Liver (tissue), 3 donors: ENCODE measurements at regions not wholly inside any gene's neighbourhood (a gene's known extent, or its start where the extent isn't known, plus 50 kb on each side); places are given as distances from the start of the nearest gene placed in this dataset.

ENCODE experiments used
- CTCF ChIP-seq: fragments of 150-350 bp; IDR thresholded peaks from 2 replicates; pipeline ENCODE4 v1.5.1; 2017; ENCODE audit warnings: improper control_type of control experiment, low read depth, low read length; ENCODE audit not compliant: missing input control
- EGR1 ChIP-seq, 2 donors: IDR thresholded peaks; 2 replicates each; pipeline ENCODE4 v1.6.1; 2016 to 2018; ENCODE audit warnings: antibody characterized with exemption in 2 of 2, low read depth in 2 of 2
- GABPA ChIP-seq, 2 donors: IDR thresholded peaks in 1 of 2; conservative IDR thresholded peaks in 1 of 2; 2 replicates each; pipeline ENCODE4 v1.6.1; 2016; ENCODE audit warnings: antibody characterized with exemption in 2 of 2, mild to moderate bottlenecking in 1 of 2, moderate library complexity in 1 of 2
- JUND ChIP-seq, 2 donors: IDR thresholded peaks; 2 replicates each; pipeline ENCODE4 v1.6.1; 2016; ENCODE audit warnings: antibody characterized with exemption in 2 of 2
- MAX ChIP-seq: IDR thresholded peaks from 2 replicates; pipeline ENCODE4 v1.6.1; 2016; ENCODE audit warnings: antibody characterized with exemption
- SP1 ChIP-seq: IDR thresholded peaks from 2 replicates; pipeline ENCODE4 v1.6.1; 2018; ENCODE audit warnings: antibody characterized with exemption, mild to moderate bottlenecking
- TF ChIP-seq, protein P1 (sequence below): IDR thresholded peaks from 2 replicates; pipeline ENCODE4 v1.6.1; 2016; ENCODE audit warnings: antibody characterized with exemption, mild to moderate bottlenecking
- donor health status: healthy.
- donor health status: healthy.

GRCh38 chr7:112571852-112572607 lies 91.2 kb downstream of the LSMEM1 start:
- TF ChIP-seq MAX (no peak), EGR1 (IDR thresholded peaks at IDR 0.05; ENCODE audit: low read depth in 2 of 2) (no peak), SP1 (no peak), CTCF (no peak), GABPA (IDR thresholded peaks at IDR 0.05 in 1 of 2, conservative IDR thresholded peaks at IDR 0.05 in 1 of 2) (no peak), JUND (IDR thresholded peaks at IDR 0.05) (no peak)
- TF ChIP-seq, protein P1, sequence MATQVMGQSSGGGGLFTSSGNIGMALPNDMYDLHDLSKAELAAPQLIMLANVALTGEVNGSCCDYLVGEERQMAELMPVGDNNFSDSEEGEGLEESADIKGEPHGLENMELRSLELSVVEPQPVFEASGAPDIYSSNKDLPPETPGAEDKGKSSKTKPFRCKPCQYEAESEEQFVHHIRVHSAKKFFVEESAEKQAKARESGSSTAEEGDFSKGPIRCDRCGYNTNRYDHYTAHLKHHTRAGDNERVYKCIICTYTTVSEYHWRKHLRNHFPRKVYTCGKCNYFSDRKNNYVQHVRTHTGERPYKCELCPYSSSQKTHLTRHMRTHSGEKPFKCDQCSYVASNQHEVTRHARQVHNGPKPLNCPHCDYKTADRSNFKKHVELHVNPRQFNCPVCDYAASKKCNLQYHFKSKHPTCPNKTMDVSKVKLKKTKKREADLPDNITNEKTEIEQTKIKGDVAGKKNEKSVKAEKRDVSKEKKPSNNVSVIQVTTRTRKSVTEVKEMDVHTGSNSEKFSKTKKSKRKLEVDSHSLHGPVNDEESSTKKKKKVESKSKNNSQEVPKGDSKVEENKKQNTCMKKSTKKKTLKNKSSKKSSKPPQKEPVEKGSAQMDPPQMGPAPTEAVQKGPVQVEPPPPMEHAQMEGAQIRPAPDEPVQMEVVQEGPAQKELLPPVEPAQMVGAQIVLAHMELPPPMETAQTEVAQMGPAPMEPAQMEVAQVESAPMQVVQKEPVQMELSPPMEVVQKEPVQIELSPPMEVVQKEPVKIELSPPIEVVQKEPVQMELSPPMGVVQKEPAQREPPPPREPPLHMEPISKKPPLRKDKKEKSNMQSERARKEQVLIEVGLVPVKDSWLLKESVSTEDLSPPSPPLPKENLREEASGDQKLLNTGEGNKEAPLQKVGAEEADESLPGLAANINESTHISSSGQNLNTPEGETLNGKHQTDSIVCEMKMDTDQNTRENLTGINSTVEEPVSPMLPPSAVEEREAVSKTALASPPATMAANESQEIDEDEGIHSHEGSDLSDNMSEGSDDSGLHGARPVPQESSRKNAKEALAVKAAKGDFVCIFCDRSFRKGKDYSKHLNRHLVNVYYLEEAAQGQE = no peak
